HG03095 (cell line): ENCODE measurements at regions not wholly inside any gene's neighbourhood (a gene's known extent, or its start where the extent isn't known, plus 50 kb on each side); places are given as distances from the start of the nearest gene placed in this dataset.

ENCODE experiments used
- ATAC-seq: cut with Tn5 transposase; IDR thresholded peaks from one replicate; pipeline ENCODE4 v1.9.1; 2021; ENCODE audit warnings: moderate library complexity; ENCODE audit not compliant: unreplicated experiment

DNA sequence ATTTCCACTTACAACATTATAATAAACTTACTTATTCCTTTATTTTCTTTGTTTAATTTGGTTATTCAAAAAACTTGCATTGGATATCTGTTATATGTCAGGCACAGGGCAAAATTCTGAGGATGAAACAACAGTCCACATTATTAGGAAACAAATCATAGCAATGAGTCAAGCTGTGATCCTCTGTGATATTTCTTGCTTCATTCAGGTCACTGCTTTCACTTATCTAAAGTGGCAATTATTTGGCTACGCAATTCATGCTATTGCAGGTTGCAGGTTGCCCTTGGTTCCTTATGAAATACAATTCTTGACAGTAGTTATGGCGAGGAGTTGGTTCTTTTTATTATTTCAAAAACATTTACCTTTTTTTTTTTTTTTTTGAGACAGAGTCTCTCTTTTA, 66.4 kb upstream of the CNTN6 start:
- ATAC-seq: no peak

DNA sequence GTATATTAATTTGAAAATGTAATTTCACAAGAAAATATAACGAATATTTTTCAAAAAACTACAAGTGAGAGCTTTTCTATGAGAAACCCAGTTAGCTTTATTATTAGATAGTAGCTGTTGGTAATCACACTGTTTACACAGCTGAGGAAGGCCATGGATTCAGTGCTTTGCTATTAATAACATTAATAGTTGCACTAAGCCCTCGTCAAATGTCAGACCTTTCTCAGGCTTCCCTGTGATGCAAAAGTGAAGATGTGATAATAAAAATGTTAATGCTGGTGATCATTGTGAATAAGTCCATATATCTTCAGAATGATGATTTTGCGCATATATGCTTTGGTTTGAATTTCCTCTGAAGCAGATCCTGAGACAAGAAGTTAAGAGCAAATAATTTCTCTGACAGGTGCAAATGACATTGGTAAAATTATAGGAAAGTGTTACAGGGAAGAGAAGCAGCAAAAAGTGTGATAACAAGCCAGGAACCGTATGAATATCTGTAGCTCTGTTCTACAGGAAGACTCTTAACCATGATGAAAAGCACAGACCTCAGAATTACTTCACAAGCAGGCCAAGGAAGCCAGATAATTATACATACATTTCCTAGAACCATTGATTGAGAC, 56.5 kb upstream of the CNTN6 start:
- no peak for ATAC-seq

DNA sequence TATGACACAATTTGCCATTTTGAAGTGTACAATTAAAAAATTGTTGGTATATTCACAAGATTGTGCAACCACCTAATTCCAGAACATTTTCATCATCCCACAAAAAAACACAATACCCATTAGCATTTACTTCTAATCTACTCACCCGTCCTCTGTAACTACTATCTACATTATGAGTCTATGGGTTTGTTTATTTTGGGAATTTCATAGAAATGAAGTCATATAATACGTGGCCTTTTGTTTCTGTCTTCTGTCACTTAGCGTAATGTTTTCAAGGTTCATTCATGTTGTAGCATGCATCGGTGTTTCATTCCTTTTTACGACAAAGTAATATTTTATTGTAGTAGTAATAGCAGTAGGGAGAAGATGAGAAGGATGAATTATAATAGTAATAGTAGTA, 55.2 kb upstream of the CNTN6 start:
- no peak for ATAC-seq
